ENCODE measurements at regions not wholly inside any gene's neighbourhood (a gene's known extent, or its start where the extent isn't known, plus 50 kb on each side); places are given as distances from the start of the nearest gene placed in this dataset.

GRCh38 chr12:76282744-76283143 is 65.5 kb downstream of the BBS10 start:
- DNase-seq = no peak
- Histone ChIP-seq H3K36me3 (no peaks in the 10 kb centered on the region), H3K27ac (no peak overlapping the region), H3K4me3 (no peak overlapping the region), H3K4me1 (peaks cover 0 to 1% (median 0%) of the 10 kb centered on the region in 9 donors), H3K9me3 (no peaks in the 10 kb centered on the region), H3K27me3 (no peaks in the 10 kb centered on the region)
- intact Hi-C loops (cut with DNase I) = no loop called here
- no peak for ATAC-seq
- TF ChIP-seq CTCF (IDR thresholded peaks at IDR 0.05) = no peak

DNA sequence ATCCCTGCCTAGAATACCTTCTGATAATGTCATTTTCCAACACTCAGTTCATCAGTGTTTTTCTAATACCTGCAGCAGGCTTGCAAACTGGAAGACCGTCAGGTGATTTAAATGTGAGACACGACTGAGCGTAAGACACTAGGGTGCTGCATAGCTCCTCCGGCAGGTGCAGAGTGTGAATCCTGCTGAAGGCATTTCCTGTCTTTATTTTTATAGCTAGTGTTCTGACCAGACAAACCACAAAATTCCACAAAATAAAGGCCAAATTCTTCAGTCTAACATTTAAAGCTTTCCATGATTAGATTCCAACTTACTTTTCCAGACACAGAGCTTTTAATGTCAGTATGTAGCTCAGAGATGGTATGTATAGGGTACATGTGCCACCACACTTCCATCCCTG is 70.7 kb downstream of the BBS10 start:
- intact Hi-C loops (cut with DNase I) = no loop called here
- 82 to 84% methylated on average over 4 of the region's 4 CpGs for WGBS, 2 donors
- no peaks in the 10 kb centered on the region for H3K9me3 ChIP-seq
- H3K27ac ChIP-seq = no peak overlapping the region
- H3K36me3 ChIP-seq = no peaks in the 10 kb centered on the region
- no peak overlapping the region for H3K4me3 ChIP-seq
- no peak for ATAC-seq
- no peak for DNase-seq
- H3K4me1 ChIP-seq = peaks cover 0 to 8% (median 0%) of the 10 kb centered on the region in 9 donors
- H3K27me3 ChIP-seq = no peaks in the 10 kb centered on the region
- TF ChIP-seq CTCF (IDR thresholded peaks at IDR 0.05) = no peak

DNA sequence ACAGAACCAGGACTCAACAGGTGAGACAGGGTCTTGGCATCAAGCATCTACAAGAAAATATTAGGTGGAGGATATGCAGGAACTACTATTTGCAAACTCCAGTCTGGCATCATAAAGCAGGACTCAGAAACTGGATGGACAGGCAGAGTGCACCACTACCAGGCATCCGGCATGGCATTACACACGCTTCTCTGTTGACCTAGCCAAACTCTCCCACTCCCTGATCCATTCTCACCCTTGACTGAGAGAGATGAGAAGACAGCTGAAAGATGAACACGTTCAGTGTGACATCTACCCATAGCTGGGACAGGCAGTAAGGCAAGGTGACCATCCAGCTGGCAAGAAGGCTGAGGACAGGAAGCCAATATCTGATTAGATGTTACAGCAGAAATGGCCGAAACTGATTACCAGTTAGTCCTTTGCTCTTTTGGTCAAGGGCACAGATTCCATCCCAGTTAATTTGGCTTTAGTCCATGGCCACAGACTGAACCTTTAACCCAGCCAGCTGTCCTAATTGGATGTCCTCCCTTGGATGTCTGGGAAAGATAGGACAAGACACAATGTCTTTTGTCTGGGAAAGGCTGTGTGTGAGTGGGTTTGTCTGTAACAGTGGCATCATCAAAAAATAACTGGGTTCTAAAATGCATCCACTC is 71.6 kb downstream of the BBS10 start:
- DNase-seq = no peak
- WGBS, 2 donors = 63 to 64% methylated on average over 4 of the region's 4 CpGs
- ATAC-seq = peak in 5 of 8 donors; percentile 23 to 65 (median 40)

GRCh38 chr12:76275511-76276093 is 72.6 kb downstream of the BBS10 start:
- ATAC-seq = no peak
- DNase-seq = no peak
- H3K9me3 ChIP-seq = no peaks in the 10 kb centered on the region

More for the DNA sequence above, 71.6 kb downstream of the BBS10 start:
- Histone ChIP-seq H3K9me3 (no peaks in the 10 kb centered on the region), H3K4me3 (no peak overlapping the region), H3K4me1 (peaks cover 0 to 8% (median 0%) of the 10 kb centered on the region in 9 donors), H3K27me3 (no peaks in the 10 kb centered on the region), H3K36me3 (no peaks in the 10 kb centered on the region), H3K27ac (no peak overlapping the region)
- TF ChIP-seq CTCF (IDR thresholded peaks at IDR 0.05) = no peak
- intact Hi-C loops (cut with DNase I) = no loop called here

More at GRCh38 chr12:76275511-76276093, 72.6 kb downstream of the BBS10 start:
- no peaks in the 10 kb centered on the region for H3K27me3 ChIP-seq
- no peak overlapping the region for H3K27ac ChIP-seq
- peaks cover 0 to 8% (median 0%) of the 10 kb centered on the region in 9 donors for H3K4me1 ChIP-seq
- no peak for TF ChIP-seq CTCF (IDR thresholded peaks at IDR 0.05)
- WGBS, 2 donors = 93 to 98% methylated on average over 5 of the region's 5 CpGs
- no peak overlapping the region for H3K4me3 ChIP-seq
- no peaks in the 10 kb centered on the region for H3K36me3 ChIP-seq
- intact Hi-C loops (cut with DNase I) = no loop called here
